ENCODE measurements at regions not wholly inside any gene's neighbourhood (a gene's known extent, or its start where the extent isn't known, plus 50 kb on each side); places are given as distances from the start of the nearest gene placed in this dataset.

DNA sequence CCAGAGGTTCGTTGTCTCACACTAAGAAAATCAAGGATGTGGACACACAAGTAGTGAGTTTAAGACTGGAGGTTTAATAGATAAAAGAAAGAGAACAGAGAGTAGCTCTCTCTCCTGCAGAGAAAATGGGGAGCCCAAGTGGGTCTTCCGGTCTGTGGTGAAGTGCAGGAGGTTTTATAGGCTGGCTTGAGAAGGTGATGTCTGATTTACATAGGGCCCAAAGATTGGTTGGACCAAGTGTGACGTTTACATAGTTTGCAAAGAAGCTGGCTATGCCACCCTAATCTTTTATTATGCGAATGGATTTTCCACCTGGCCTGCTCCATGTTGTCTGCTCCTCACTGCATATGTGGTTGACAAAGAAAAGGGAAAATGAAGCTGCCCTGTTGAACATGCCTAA is 430.4 kb upstream of the TRIB2 start:
- TF ChIP-seq, protein P1, sequence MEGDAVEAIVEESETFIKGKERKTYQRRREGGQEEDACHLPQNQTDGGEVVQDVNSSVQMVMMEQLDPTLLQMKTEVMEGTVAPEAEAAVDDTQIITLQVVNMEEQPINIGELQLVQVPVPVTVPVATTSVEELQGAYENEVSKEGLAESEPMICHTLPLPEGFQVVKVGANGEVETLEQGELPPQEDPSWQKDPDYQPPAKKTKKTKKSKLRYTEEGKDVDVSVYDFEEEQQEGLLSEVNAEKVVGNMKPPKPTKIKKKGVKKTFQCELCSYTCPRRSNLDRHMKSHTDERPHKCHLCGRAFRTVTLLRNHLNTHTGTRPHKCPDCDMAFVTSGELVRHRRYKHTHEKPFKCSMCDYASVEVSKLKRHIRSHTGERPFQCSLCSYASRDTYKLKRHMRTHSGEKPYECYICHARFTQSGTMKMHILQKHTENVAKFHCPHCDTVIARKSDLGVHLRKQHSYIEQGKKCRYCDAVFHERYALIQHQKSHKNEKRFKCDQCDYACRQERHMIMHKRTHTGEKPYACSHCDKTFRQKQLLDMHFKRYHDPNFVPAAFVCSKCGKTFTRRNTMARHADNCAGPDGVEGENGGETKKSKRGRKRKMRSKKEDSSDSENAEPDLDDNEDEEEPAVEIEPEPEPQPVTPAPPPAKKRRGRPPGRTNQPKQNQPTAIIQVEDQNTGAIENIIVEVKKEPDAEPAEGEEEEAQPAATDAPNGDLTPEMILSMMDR (IDR thresholded peaks at IDR 0.05; ENCODE audit: low read depth, low read length), result no peak
- DNase-seq (ENCODE audit: extremely low read depth, low read depth), result no peak

DNA sequence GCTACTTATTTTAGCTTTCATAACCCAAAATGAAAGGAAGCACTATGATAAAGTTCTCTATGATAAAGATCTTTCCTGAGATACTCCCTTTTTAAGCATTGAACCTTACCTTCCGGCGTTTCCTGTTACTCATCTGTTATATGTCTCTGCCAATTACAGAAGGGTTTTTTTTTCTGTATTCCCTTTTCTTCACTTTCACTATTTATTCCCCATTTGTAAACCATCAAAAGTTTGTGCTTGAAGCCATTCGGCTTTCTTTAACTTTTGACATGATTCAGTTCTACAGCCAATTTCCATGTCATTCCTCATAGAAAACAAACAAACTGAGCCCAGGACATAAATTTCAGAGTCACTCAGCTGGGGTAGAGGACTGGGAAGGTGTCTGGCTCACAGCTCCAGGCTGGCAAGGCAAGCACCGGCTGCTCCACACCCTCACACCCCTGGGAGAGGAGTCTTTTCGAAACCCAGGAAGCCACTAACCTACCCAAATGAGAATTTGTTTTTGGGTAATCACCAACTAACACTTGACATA is 429.4 kb upstream of the TRIB2 start:
- DNase-seq (ENCODE audit: extremely low read depth, low read depth), result no peak
- TF ChIP-seq, protein P1 (IDR thresholded peaks at IDR 0.05; ENCODE audit: low read depth, low read length), result no peak

DNA sequence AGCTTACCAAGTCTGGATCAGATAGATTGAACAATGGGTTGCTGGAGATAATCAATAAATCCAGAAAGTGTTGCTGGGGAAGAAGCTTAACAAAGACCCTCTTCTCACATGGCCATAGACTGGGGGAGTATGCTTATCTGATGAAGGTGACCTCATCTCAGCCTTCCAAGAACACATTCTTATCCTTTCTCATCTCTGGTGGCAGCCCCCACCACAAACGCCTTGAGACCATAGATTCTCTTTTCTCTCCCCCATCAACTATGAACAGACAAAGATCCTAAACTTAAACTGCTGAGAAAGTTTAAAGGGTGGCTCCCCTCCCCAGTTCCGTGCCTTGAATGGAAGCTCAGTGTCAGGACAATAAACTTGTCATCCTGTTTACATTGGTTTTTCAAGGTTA is 428.7 kb upstream of the TRIB2 start:
- TF ChIP-seq, protein P1 (IDR thresholded peaks at IDR 0.05; ENCODE audit: low read depth, low read length), result no peak
- no peak for DNase-seq (ENCODE audit: extremely low read depth, low read depth)

DNA sequence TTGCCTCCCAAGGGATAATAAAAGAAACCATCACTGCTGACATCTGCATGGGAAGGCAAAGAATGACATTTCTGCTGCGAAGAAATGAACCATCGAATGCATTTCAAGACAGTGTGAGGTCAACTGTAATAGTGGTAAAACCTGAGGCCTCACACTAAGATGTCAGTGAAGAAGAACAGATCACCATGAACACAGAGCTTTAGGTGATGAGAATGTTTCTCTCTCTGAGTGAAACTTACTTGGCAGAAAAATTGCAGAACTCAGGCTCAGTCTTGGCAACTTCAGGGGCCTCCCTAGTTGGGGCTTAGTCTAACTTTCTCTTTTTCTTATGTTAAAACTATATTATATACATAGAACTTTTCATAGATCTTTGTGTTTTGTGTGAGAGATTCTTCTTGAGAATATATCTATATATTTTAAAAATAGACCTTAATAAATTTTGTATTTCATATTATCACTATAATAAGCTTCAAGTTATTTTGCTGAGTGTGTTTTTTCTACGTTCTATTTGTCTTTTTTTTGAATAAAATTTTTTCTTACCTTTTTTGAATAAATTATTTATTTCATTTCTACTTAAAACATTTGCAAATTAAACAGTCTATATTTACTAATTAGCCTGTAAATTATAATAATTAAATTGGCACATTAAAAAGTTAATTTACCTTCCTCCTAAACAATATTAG is 427.5 kb upstream of the TRIB2 start:
- DNase-seq (ENCODE audit: extremely low read depth, low read depth), result no peak
- TF ChIP-seq, protein P1 (IDR thresholded peaks at IDR 0.05; ENCODE audit: low read depth, low read length), result no peak

DNA sequence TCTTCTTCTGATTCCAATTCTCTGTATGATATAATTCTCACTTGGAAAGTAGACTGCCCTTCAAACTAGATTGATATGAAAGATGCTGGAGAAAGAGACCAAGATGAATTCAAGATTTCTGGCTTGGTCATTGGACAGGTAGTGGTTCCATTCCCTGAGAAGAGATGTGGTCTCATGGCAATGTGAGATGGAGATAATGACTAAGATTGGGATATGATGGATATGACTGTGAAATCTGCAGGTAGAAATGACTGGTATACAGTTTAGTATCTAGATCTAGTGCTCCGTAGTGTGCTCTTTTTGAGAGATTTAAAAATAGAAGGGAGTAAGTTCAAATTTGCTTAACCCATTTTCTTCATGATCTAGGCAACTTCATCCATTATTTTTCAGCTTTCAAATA is 425.4 kb upstream of the TRIB2 start:
- TF ChIP-seq, protein P1 (IDR thresholded peaks at IDR 0.05; ENCODE audit: low read depth, low read length), result no peak
- DNase-seq (ENCODE audit: extremely low read depth, low read depth), result no peak

DNA sequence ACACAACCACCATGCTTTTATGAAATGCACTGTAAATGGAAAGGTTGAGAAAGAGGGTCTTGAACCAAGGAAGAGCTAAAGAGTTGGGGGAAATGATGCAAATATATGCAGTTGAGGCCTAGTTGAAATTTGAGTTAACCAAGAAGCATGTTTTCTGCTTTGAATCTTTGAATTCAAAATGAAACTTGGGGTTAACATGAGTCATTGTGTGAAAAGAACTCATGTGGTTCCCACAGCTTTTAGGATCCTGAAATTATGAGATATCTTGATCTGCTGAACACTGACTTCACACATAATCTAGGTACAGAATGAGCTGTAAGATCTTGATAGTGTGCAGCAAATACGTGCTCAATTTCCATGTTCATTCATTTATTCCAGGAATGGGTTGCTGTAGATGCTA is 422.9 kb upstream of the TRIB2 start:
- DNase-seq (ENCODE audit: extremely low read depth, low read depth), result no peak
- TF ChIP-seq, protein P1 (IDR thresholded peaks at IDR 0.05; ENCODE audit: low read depth, low read length), result no peak

DNA sequence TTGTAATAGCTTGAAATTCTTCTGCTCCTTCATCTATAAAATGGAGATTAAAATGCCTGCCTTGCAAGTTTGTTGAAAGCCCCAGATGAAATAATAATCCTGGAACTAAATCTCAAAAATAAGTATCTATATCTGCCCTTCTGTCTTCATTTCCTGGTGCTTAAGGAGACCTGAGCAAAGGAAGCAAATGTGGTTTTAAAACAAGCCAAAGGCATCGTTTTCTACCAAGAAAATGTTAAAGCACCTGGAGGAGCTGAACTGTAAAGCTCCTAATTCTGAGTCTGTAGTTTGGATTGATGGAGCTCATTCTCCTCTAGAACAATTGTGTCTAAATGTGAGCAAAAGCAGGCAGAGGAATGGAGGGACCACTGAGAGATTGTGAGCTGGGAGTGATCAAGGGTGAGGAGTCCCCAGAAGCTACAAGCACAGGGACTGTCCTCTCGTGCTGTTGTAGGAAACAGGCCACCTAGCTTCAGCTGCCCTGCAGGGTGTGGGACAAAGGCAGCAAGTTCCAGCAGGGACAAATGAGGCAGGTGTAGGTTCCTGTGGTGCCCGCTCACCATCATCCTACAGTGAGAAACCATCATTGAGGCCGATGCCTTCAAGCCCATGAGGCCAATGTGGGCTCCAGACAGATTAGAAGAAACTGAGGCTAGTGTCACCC is 420.7 kb upstream of the TRIB2 start:
- no peak for DNase-seq (ENCODE audit: extremely low read depth, low read depth)
- TF ChIP-seq, protein P1 (IDR thresholded peaks at IDR 0.05; ENCODE audit: low read depth, low read length), result no peak

Data from AG09319 (cell line).